Stimulated activated effector memory CD8-positive, alpha-beta T cell treated with anti-CD3 and anti-CD28 coated beads, Interleukin-12 subunit alpha, Interleukin-12 subunit beta, amount 100 ng/mL, for 72 hours (primary cell): ENCODE measurements at regions not wholly inside any gene's neighbourhood (a gene's known extent, or its start where the extent isn't known, plus 50 kb on each side); places are given as distances from the start of the nearest gene placed in this dataset.
"Not testable (repeated sequence)": the region's sequence is repeated elsewhere in the genome, so short reads cannot be mapped to it uniquely, and the experiment has no call there.

Experiments
- ATAC-seq: fragments of 150-1000 bp; cut with Tn5 transposase; 2 replicates; pipeline ENCODE4 v1.10.0; 2021
- DNase-seq, 2 donors: peaks; one replicate each; pipeline ENCODE4 v3.0.0; 2021 to 2022; ENCODE audit warnings: low spot score in 2 of 2
- H3K27ac Mint-ChIP-seq: one replicate; pipeline ENCODE4 v1.8.0; 2022; ENCODE audit warnings: mild to moderate bottlenecking, mixed read lengths
- H3K36me3 Mint-ChIP-seq: one replicate; pipeline ENCODE4 v1.8.0; 2022; ENCODE audit warnings: mild to moderate bottlenecking, mixed read lengths
- H3K4me1 Mint-ChIP-seq: one replicate; pipeline ENCODE4 v1.8.0; 2022; ENCODE audit warnings: mixed read lengths
- H3K4me3 Mint-ChIP-seq: one replicate; pipeline ENCODE4 v1.8.0; 2022; ENCODE audit warnings: mild to moderate bottlenecking, mixed read lengths
- H3K9me3 Mint-ChIP-seq: one replicate; pipeline ENCODE4 v1.8.0; 2022; ENCODE audit warnings: mixed read lengths

- no peaks in the 10 kb centered on the region for H3K4me1 Mint-ChIP-seq
Observed at GRCh38 chr19:30245401-30246039, 126.7 kb upstream of the ZNF536 start.

DNA sequence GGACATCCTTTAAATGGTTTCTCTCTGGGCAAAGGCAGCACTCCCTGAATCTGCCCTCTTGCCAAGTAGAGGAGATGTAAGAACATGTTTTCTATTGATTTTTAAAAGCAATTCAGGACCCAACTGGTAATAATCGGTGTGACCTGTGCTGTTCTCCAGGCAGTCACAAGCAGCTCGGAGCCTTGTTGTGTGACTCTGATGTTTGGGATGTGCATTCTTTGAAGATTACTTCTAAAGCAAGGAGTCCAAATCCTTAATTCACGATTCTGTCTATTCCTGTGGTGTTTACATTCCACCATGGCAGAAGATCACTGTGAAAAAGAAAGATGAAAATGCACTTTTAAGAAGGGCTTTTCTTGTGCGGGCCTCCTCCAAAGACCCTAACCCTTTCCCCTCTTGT, 122.3 kb upstream of the ZNF536 start:
- Mint-ChIP-seq H3K27ac (no peak overlapping the region), H3K4me3 (no peak overlapping the region), H3K4me1 (no peaks in the 10 kb centered on the region), H3K9me3 (peaks cover 5% of the 10 kb centered on the region), H3K36me3 (no peaks in the 10 kb centered on the region)
- DNase-seq: no peak
- no peak for ATAC-seq

More at GRCh38 chr19:30245401-30246039, 126.7 kb upstream of the ZNF536 start:
- ATAC-seq: no peak
- no peak overlapping the region for H3K4me3 Mint-ChIP-seq
- H3K36me3 Mint-ChIP-seq: no peaks in the 10 kb centered on the region
- peaks cover 5% of the 10 kb centered on the region for H3K9me3 Mint-ChIP-seq
- DNase-seq: no peak
- H3K27ac Mint-ChIP-seq: no peak overlapping the region

GRCh38 chr19:30252214-30252613, 120.0 kb upstream of the ZNF536 start:
- no peaks in the 10 kb centered on the region for H3K4me1 Mint-ChIP-seq
- H3K9me3 Mint-ChIP-seq: no peaks in the 10 kb centered on the region
- no peak overlapping the region for H3K4me3 Mint-ChIP-seq
- no peak overlapping the region for H3K27ac Mint-ChIP-seq
- no peaks in the 10 kb centered on the region for H3K36me3 Mint-ChIP-seq
- DNase-seq: no peak
- ATAC-seq: no peak

GRCh38 chr19:30253581-30253996, 118.6 kb upstream of the ZNF536 start:
- Mint-ChIP-seq H3K4me1 (no peaks in the 10 kb centered on the region), H3K4me3 (no peak overlapping the region), H3K36me3 (no peaks in the 10 kb centered on the region), H3K27ac (no peak overlapping the region), H3K9me3 (no peaks in the 10 kb centered on the region)
- no peak for DNase-seq
- ATAC-seq: no peak

DNA sequence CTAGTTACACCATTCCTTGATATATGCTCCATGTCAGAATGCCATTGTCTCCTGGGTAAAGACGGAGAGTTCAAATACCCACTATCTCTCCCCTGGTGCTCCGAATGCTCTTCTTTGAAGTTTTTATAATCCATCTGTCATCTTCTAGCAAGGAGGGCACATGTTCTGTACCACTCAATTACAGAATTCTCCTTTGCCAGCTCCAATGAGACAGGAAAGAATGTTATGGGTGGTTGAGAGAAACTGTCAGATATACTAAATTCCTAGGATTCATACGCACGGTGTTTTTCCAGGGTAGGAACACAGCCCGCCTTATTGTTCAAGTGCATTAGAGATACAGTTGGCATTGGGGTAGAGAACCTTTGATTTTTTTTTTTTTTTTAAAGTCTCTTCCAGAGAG, 118.0 kb upstream of the ZNF536 start:
- H3K4me3 Mint-ChIP-seq: no peak overlapping the region
- no peaks in the 10 kb centered on the region for H3K36me3 Mint-ChIP-seq
- ATAC-seq (no peak), DNase-seq (no peak)
- no peak overlapping the region for H3K27ac Mint-ChIP-seq
- H3K9me3 Mint-ChIP-seq: no peaks in the 10 kb centered on the region
- no peaks in the 10 kb centered on the region for H3K4me1 Mint-ChIP-seq

DNA sequence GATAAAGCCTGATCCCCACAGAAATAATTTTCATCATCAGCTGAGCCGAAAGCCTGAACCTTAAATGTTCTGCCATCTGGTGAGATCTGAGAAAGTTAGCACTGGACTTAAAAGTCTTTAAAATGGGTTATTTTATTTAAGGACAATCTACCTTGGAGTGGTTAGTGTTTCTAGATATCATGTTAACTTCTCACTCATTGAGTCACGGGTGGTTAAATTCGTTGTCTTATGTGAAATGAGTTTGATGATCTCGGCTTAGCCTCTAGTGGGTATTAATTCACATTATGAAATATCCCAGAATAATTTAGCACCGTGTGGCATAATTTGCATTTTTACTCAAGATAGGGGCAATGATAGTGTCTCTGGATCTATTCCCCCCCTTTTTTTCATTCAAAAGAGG, 117.4 kb upstream of the ZNF536 start:
- Mint-ChIP-seq H3K27ac (no peak overlapping the region), H3K36me3 (no peaks in the 10 kb centered on the region), H3K9me3 (no peaks in the 10 kb centered on the region), H3K4me1 (no peaks in the 10 kb centered on the region), H3K4me3 (no peak overlapping the region)
- ATAC-seq: no peak
- no peak for DNase-seq

- DNase-seq (no peak), ATAC-seq (no peak)
- no peaks in the 10 kb centered on the region for H3K36me3 Mint-ChIP-seq
- no peak overlapping the region for H3K27ac Mint-ChIP-seq
- H3K9me3 Mint-ChIP-seq: no peaks in the 10 kb centered on the region
- H3K4me3 Mint-ChIP-seq: no peak overlapping the region
- H3K4me1 Mint-ChIP-seq: no peaks in the 10 kb centered on the region
Observed at GRCh38 chr19:30255791-30256495, 116.2 kb upstream of the ZNF536 start.

DNA sequence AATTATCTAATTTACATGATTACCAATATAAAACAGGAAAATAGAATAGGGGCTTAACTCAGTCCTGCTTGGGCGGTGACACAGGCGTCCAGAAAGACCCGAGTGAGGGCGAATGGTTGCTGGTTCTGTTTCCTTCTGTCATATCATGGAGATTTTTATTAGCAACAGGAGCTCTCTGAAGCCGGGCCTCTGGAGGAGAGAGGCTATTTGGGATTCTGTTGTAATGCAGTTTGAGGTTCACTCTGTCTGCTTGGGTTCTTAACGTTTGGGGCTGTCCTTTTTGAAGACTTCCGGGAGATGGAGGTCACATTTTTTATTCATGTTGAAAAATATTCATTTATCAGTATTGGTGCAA, 115.7 kb upstream of the ZNF536 start:
- Mint-ChIP-seq H3K27ac (no peak overlapping the region), H3K9me3 (no peaks in the 10 kb centered on the region), H3K4me1 (no peaks in the 10 kb centered on the region), H3K4me3 (no peak overlapping the region), H3K36me3 (no peaks in the 10 kb centered on the region)
- DNase-seq (no peak), ATAC-seq (no peak)

GRCh38 chr19:30263830-30264381, 108.3 kb upstream of the ZNF536 start:
- no peaks in the 10 kb centered on the region for H3K36me3 Mint-ChIP-seq
- no peak overlapping the region for H3K27ac Mint-ChIP-seq
- no peaks in the 10 kb centered on the region for H3K4me1 Mint-ChIP-seq
- no peaks in the 10 kb centered on the region for H3K9me3 Mint-ChIP-seq
- H3K4me3 Mint-ChIP-seq: no peak overlapping the region
- DNase-seq (no peak), ATAC-seq (no peak)

GRCh38 chr19:30265918-30266317, 106.3 kb upstream of the ZNF536 start:
- H3K36me3 Mint-ChIP-seq, H3K4me3 Mint-ChIP-seq, ATAC-seq, H3K27ac Mint-ChIP-seq, H3K4me1 Mint-ChIP-seq, DNase-seq, H3K9me3 Mint-ChIP-seq: not testable (repeated sequence)

DNA sequence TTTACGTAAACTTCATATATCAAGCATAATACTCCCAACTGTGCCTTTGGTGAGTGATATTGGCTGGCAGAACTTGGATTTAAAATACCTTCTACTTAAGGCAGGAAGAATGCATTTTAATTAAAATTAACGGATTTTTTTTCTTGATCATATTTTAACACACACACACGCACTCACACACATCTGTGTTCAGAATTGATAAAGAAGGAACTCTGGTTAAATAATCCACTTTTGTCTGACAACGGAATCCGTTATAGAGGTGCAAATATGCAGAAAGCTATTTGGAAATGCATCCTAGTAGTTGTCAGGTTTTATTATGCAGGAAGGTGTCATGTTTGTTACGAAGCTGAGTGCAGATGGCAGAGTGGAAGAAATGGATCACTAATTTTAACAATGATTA, 105.5 kb upstream of the ZNF536 start:
- H3K4me1 Mint-ChIP-seq: no peaks in the 10 kb centered on the region
- DNase-seq (no peak), ATAC-seq (no peak)
- H3K27ac Mint-ChIP-seq: no peak overlapping the region
- no peaks in the 10 kb centered on the region for H3K9me3 Mint-ChIP-seq
- no peaks in the 10 kb centered on the region for H3K36me3 Mint-ChIP-seq
- no peak overlapping the region for H3K4me3 Mint-ChIP-seq

DNA sequence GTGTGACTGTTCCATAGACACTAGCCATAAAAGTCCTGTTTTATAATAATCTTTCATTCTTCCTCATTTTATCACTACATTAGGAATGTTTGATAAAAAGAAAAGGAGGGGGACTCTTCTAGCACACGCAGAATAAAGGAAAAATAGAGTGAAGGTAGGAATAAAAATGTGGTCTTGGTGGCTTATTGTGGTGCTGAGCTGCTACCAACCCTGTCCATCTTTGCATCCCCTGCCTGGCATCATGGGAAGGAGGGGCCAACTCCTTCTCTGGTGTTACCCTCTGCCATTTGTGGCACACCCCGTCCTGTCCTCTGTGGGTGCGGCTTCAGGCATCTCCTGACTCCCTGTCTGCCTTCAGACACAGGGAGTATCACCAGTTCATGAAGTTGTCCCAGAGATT, 104.9 kb upstream of the ZNF536 start:
- no peak for ATAC-seq
- peaks cover under 1% of the 10 kb centered on the region for H3K9me3 Mint-ChIP-seq
- DNase-seq: no peak
- no peak overlapping the region for H3K4me3 Mint-ChIP-seq
- H3K27ac Mint-ChIP-seq: no peak overlapping the region
- H3K36me3 Mint-ChIP-seq: no peaks in the 10 kb centered on the region
- H3K4me1 Mint-ChIP-seq: no peaks in the 10 kb centered on the region

DNA sequence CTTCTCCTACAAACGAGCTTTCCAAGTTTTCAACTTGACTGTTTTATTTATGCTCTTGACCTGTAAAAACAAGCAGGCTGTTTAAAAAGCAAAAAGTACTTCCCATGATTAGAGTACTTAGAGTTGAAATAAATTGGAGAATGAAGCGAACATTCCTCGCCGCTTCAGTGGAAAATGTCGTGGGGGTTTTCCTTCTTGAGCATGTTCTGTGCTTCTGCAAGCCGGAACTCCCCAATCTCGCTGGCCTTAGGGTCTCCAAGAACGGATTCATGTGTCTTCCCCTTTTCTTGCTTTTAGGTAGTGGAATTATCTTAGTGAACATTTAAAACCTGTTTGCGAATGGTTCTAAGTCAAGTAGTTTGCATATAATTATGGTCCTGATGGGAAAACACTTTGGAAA, 103.6 kb upstream of the ZNF536 start:
- Mint-ChIP-seq H3K36me3 (no peaks in the 10 kb centered on the region), H3K4me1 (no peaks in the 10 kb centered on the region), H3K9me3 (peaks cover 8% of the 10 kb centered on the region), H3K4me3 (no peak overlapping the region), H3K27ac (no peak overlapping the region)
- no peak for DNase-seq
- no peak for ATAC-seq

DNA sequence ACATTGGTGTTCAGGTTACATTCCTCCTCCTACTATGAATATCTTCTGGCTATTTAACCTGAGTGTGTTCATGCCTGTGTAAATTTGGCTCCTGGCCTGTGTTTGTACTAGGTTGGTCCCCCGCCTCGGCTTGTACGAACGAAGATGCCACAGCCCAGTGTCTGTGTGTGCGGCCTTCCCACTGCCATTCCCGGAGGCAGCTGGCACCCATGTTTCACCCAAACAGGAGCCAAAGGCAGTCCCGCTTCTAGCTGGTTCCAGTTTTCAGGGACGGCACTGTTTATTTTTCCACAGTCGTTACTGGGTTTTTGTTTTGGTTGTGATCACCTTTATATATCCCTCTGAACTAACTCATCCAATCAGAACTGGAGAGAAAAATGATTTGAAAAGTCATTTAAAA, 102.5 kb upstream of the ZNF536 start:
- DNase-seq (no peak), ATAC-seq (no peak)
- H3K4me1 Mint-ChIP-seq: no peaks in the 10 kb centered on the region
- H3K27ac Mint-ChIP-seq: no peak overlapping the region
- peaks cover 8% of the 10 kb centered on the region for H3K9me3 Mint-ChIP-seq
- H3K36me3 Mint-ChIP-seq: no peaks in the 10 kb centered on the region
- no peak overlapping the region for H3K4me3 Mint-ChIP-seq

- no peak overlapping the region for H3K27ac Mint-ChIP-seq
- peaks cover 8% of the 10 kb centered on the region for H3K9me3 Mint-ChIP-seq
- no peak overlapping the region for H3K4me3 Mint-ChIP-seq
- ATAC-seq (no peak), DNase-seq (no peak)
- H3K36me3 Mint-ChIP-seq: no peaks in the 10 kb centered on the region
- no peaks in the 10 kb centered on the region for H3K4me1 Mint-ChIP-seq
Observed at GRCh38 chr19:30271816-30272215, 100.4 kb upstream of the ZNF536 start.

- ATAC-seq (no peak), DNase-seq (no peak)
- H3K4me1 Mint-ChIP-seq: no peaks in the 10 kb centered on the region
- peaks cover 8% of the 10 kb centered on the region for H3K9me3 Mint-ChIP-seq
- H3K27ac Mint-ChIP-seq: no peak overlapping the region
- no peaks in the 10 kb centered on the region for H3K36me3 Mint-ChIP-seq
- H3K4me3 Mint-ChIP-seq: no peak overlapping the region
Observed at GRCh38 chr19:30272554-30272953, 99.6 kb upstream of the ZNF536 start.
